ENCODE measurements at regions not wholly inside any gene's neighbourhood (a gene's known extent, or its start where the extent isn't known, plus 50 kb on each side); places are given as distances from the start of the nearest gene placed in this dataset.
"Not testable (repeated sequence)": the region's sequence is repeated elsewhere in the genome, so short reads cannot be mapped to it uniquely, and the experiment has no call there.

GRCh38 chr6:119686240-119686639 lies 336.7 kb upstream of the MAN1A1 start:
- Mint-ChIP-seq H3K9me3 (no peaks in the 10 kb centered on the region), H3K36me3 (ENCODE audit: low read depth) (no peaks in the 10 kb centered on the region), H3K4me3 (no peak overlapping the region), H3K4me1 (ENCODE audit: low read depth) (no peaks in the 10 kb centered on the region), H3K27ac (no peak overlapping the region), H3K27me3 (ENCODE audit: low read depth) (peaks cover 20% of the 10 kb centered on the region)
- DNase-seq (ENCODE audit: low spot score) = no peak

GRCh38 chr6:119683671-119684070 lies 334.1 kb upstream of the MAN1A1 start:
- no peaks in the 10 kb centered on the region for H3K4me1 Mint-ChIP-seq (ENCODE audit: low read depth)
- no peaks in the 10 kb centered on the region for H3K36me3 Mint-ChIP-seq (ENCODE audit: low read depth)
- no peak overlapping the region for H3K27ac Mint-ChIP-seq
- no peak overlapping the region for H3K4me3 Mint-ChIP-seq
- peaks cover 20% of the 10 kb centered on the region for H3K27me3 Mint-ChIP-seq (ENCODE audit: low read depth)
- no peak for DNase-seq (ENCODE audit: low spot score)
- H3K9me3 Mint-ChIP-seq = no peaks in the 10 kb centered on the region

- Mint-ChIP-seq H3K27me3 (ENCODE audit: low read depth) (peaks cover 20% of the 10 kb centered on the region), H3K4me1 (ENCODE audit: low read depth) (no peaks in the 10 kb centered on the region), H3K4me3 (no peak overlapping the region), H3K36me3 (ENCODE audit: low read depth) (no peaks in the 10 kb centered on the region), H3K9me3 (no peaks in the 10 kb centered on the region), H3K27ac (no peak overlapping the region)
- no peak for DNase-seq (ENCODE audit: low spot score)
These were observed 333.5 kb upstream of the MAN1A1 start for GRCh38 chr6:119683031-119683430.

GRCh38 chr6:119678961-119679360 lies 329.4 kb upstream of the MAN1A1 start:
- peaks cover 10% of the 10 kb centered on the region for H3K27me3 Mint-ChIP-seq (ENCODE audit: low read depth)
- no peak for DNase-seq (ENCODE audit: low spot score)
- H3K4me3 Mint-ChIP-seq = no peak overlapping the region
- H3K9me3 Mint-ChIP-seq = no peaks in the 10 kb centered on the region
- H3K27ac Mint-ChIP-seq = no peak overlapping the region
- H3K4me1 Mint-ChIP-seq (ENCODE audit: low read depth) = no peaks in the 10 kb centered on the region
- H3K36me3 Mint-ChIP-seq (ENCODE audit: low read depth) = no peaks in the 10 kb centered on the region

- Mint-ChIP-seq H3K4me3 (no peak overlapping the region), H3K36me3 (ENCODE audit: low read depth) (no peaks in the 10 kb centered on the region), H3K27ac (no peak overlapping the region), H3K9me3 (no peaks in the 10 kb centered on the region), H3K4me1 (ENCODE audit: low read depth) (no peaks in the 10 kb centered on the region), H3K27me3 (ENCODE audit: low read depth) (peaks cover 14% of the 10 kb centered on the region)
- no peak for DNase-seq (ENCODE audit: low spot score)
These were observed 327.8 kb upstream of the MAN1A1 start for GRCh38 chr6:119677384-119677783.

GRCh38 chr6:119676961-119677360 lies 327.4 kb upstream of the MAN1A1 start:
- H3K27me3 Mint-ChIP-seq (ENCODE audit: low read depth) = peaks cover 14% of the 10 kb centered on the region

GRCh38 chr6:119676230-119676629 lies 326.7 kb upstream of the MAN1A1 start:
- Mint-ChIP-seq H3K4me3 (no peak overlapping the region), H3K27me3 (ENCODE audit: low read depth) (peaks cover 14% of the 10 kb centered on the region), H3K9me3 (no peaks in the 10 kb centered on the region), H3K36me3 (ENCODE audit: low read depth) (no peaks in the 10 kb centered on the region), H3K27ac (no peak overlapping the region), H3K4me1 (ENCODE audit: low read depth) (no peaks in the 10 kb centered on the region)
- no peak for DNase-seq (ENCODE audit: low spot score)

More at GRCh38 chr6:119676961-119677360, 327.4 kb upstream of the MAN1A1 start:
- Mint-ChIP-seq H3K4me1 (ENCODE audit: low read depth) (no peaks in the 10 kb centered on the region), H3K27ac (no peak overlapping the region), H3K9me3 (no peaks in the 10 kb centered on the region), H3K36me3 (ENCODE audit: low read depth) (no peaks in the 10 kb centered on the region), H3K4me3 (no peak overlapping the region)
- no peak for DNase-seq (ENCODE audit: low spot score)

GRCh38 chr6:119673741-119674140 lies 324.2 kb upstream of the MAN1A1 start:
- H3K36me3 Mint-ChIP-seq (ENCODE audit: low read depth) = no peaks in the 10 kb centered on the region
- peaks cover 6% of the 10 kb centered on the region for H3K4me1 Mint-ChIP-seq (ENCODE audit: low read depth)
- H3K27me3 Mint-ChIP-seq (ENCODE audit: low read depth) = peaks cover 20% of the 10 kb centered on the region
- H3K9me3 Mint-ChIP-seq = no peaks in the 10 kb centered on the region
- H3K27ac Mint-ChIP-seq = no peak overlapping the region
- no peak for DNase-seq (ENCODE audit: low spot score)
- H3K4me3 Mint-ChIP-seq = no peak overlapping the region

- H3K27me3 Mint-ChIP-seq (ENCODE audit: low read depth) = peaks cover 20% of the 10 kb centered on the region
- H3K27ac Mint-ChIP-seq = no peak overlapping the region
These were observed 323.2 kb upstream of the MAN1A1 start for GRCh38 chr6:119672725-119673124.

GRCh38 chr6:119671105-119671504 lies 321.5 kb upstream of the MAN1A1 start:
- Mint-ChIP-seq H3K9me3 (no peaks in the 10 kb centered on the region), H3K27ac (no peak overlapping the region), H3K36me3 (ENCODE audit: low read depth) (no peaks in the 10 kb centered on the region), H3K27me3 (ENCODE audit: low read depth) (peaks cover 14% of the 10 kb centered on the region), H3K4me1 (ENCODE audit: low read depth) (peaks cover 13% of the 10 kb centered on the region), H3K4me3 (no peak overlapping the region)
- no peak for DNase-seq (ENCODE audit: low spot score)

More at GRCh38 chr6:119672725-119673124, 323.2 kb upstream of the MAN1A1 start:
- Mint-ChIP-seq H3K4me1 (ENCODE audit: low read depth) (peaks cover 13% of the 10 kb centered on the region), H3K36me3 (ENCODE audit: low read depth) (no peaks in the 10 kb centered on the region), H3K4me3 (no peak overlapping the region), H3K9me3 (no peaks in the 10 kb centered on the region)
- no peak for DNase-seq (ENCODE audit: low spot score)

- H3K4me3 Mint-ChIP-seq = no peak overlapping the region
- H3K9me3 Mint-ChIP-seq = no peaks in the 10 kb centered on the region
- H3K27me3 Mint-ChIP-seq (ENCODE audit: low read depth) = peaks cover 12% of the 10 kb centered on the region
- DNase-seq (ENCODE audit: low spot score) = no peak
- H3K27ac Mint-ChIP-seq = no peak overlapping the region
- H3K4me1 Mint-ChIP-seq (ENCODE audit: low read depth) = peaks cover 13% of the 10 kb centered on the region
- H3K36me3 Mint-ChIP-seq (ENCODE audit: low read depth) = no peaks in the 10 kb centered on the region
These were observed 319.7 kb upstream of the MAN1A1 start for GRCh38 chr6:119669221-119669620.

- not testable (repeated sequence) for H3K36me3 Mint-ChIP-seq (ENCODE audit: low read depth); H3K27ac Mint-ChIP-seq; H3K27me3 Mint-ChIP-seq (ENCODE audit: low read depth); DNase-seq (ENCODE audit: low spot score); H3K4me3 Mint-ChIP-seq; H3K9me3 Mint-ChIP-seq
- peaks cover 13% of the 10 kb centered on the region for H3K4me1 Mint-ChIP-seq (ENCODE audit: low read depth)
These were observed 315.9 kb upstream of the MAN1A1 start for GRCh38 chr6:119665432-119665831.

- peaks cover 9% of the 10 kb centered on the region for H3K27me3 Mint-ChIP-seq (ENCODE audit: low read depth)
- no peaks in the 10 kb centered on the region for H3K9me3 Mint-ChIP-seq
- H3K36me3 Mint-ChIP-seq (ENCODE audit: low read depth) = no peaks in the 10 kb centered on the region
- no peak overlapping the region for H3K4me3 Mint-ChIP-seq
- no peak for DNase-seq (ENCODE audit: low spot score)
- H3K27ac Mint-ChIP-seq = no peak overlapping the region
- no peaks in the 10 kb centered on the region for H3K4me1 Mint-ChIP-seq (ENCODE audit: low read depth)
These were observed 312.1 kb upstream of the MAN1A1 start for GRCh38 chr6:119661628-119662027.

GRCh38 chr6:119661078-119661477 lies 311.5 kb upstream of the MAN1A1 start:
- DNase-seq (ENCODE audit: low spot score) = no peak
- Mint-ChIP-seq H3K36me3 (ENCODE audit: low read depth) (no peaks in the 10 kb centered on the region), H3K9me3 (no peaks in the 10 kb centered on the region)

GRCh38 chr6:119658917-119659316 lies 309.4 kb upstream of the MAN1A1 start:
- H3K27ac Mint-ChIP-seq = no peak overlapping the region
- no peak overlapping the region for H3K4me3 Mint-ChIP-seq
- H3K36me3 Mint-ChIP-seq (ENCODE audit: low read depth) = no peaks in the 10 kb centered on the region
- H3K27me3 Mint-ChIP-seq (ENCODE audit: low read depth) = peaks cover 18% of the 10 kb centered on the region
- no peak for DNase-seq (ENCODE audit: low spot score)
- no peaks in the 10 kb centered on the region for H3K4me1 Mint-ChIP-seq (ENCODE audit: low read depth)
- H3K9me3 Mint-ChIP-seq = no peaks in the 10 kb centered on the region

More at GRCh38 chr6:119661078-119661477, 311.5 kb upstream of the MAN1A1 start:
- no peak overlapping the region for H3K27ac Mint-ChIP-seq
- no peaks in the 10 kb centered on the region for H3K4me1 Mint-ChIP-seq (ENCODE audit: low read depth)
- peaks cover 12% of the 10 kb centered on the region for H3K27me3 Mint-ChIP-seq (ENCODE audit: low read depth)
- H3K4me3 Mint-ChIP-seq = no peak overlapping the region
